CD4-positive, alpha-beta T cell treated with Interleukin-1 beta for 1 hour (primary cell): ENCODE measurements at regions not wholly inside any gene's neighbourhood (a gene's known extent, or its start where the extent isn't known, plus 50 kb on each side); places are given as distances from the start of the nearest gene placed in this dataset.

Experiments
- DNase-seq, 2 donors: peaks; one replicate each; pipeline ENCODE4 v3.0.0-alpha.2; 2020 to 2022

GRCh38 chr2:138997856-138998517 is 217.8 kb upstream of the NXPH2 start:
- DNase-seq = no peak

GRCh38 chr2:138997346-138997745 is 217.2 kb upstream of the NXPH2 start:
- no peak for DNase-seq

- no peak for DNase-seq
These were observed 214.3 kb upstream of the NXPH2 start for GRCh38 chr2:138994502-138994901.

GRCh38 chr2:138985881-138986280 is 205.7 kb upstream of the NXPH2 start:
- no peak for DNase-seq

GRCh38 chr2:138979131-138979785 is 199.1 kb upstream of the NXPH2 start:
- no peak for DNase-seq

- no peak for DNase-seq
These were observed 194.5 kb upstream of the NXPH2 start for GRCh38 chr2:138974651-138975050.

- no peak for DNase-seq
These were observed 184.2 kb upstream of the NXPH2 start for GRCh38 chr2:138964418-138964817.

GRCh38 chr2:138962686-138963085 is 182.5 kb upstream of the NXPH2 start:
- no peak for DNase-seq

- no peak for DNase-seq
These were observed 180.0 kb upstream of the NXPH2 start for GRCh38 chr2:138960191-138960590.

GRCh38 chr2:138959031-138959430 is 178.8 kb upstream of the NXPH2 start:
- no peak for DNase-seq

- no peak for DNase-seq
These were observed 175.9 kb upstream of the NXPH2 start for GRCh38 chr2:138956116-138956515.

- no peak for DNase-seq
These were observed 170.3 kb upstream of the NXPH2 start for GRCh38 chr2:138950486-138950885.

- DNase-seq = no peak
These were observed 169.3 kb upstream of the NXPH2 start for GRCh38 chr2:138949517-138949916.

GRCh38 chr2:138948070-138948539 is 167.9 kb upstream of the NXPH2 start:
- no peak for DNase-seq

GRCh38 chr2:138943470-138943869 is 163.3 kb upstream of the NXPH2 start:
- DNase-seq = no peak

GRCh38 chr2:138942466-138942865 is 162.3 kb upstream of the NXPH2 start:
- DNase-seq = no peak

- DNase-seq = no peak
These were observed 151.4 kb upstream of the NXPH2 start for GRCh38 chr2:138931284-138932256.

GRCh38 chr2:138930571-138930970 is 150.4 kb upstream of the NXPH2 start:
- DNase-seq = no peak

- DNase-seq = no peak
These were observed 148.3 kb upstream of the NXPH2 start for GRCh38 chr2:138928374-138929021.

GRCh38 chr2:138922973-138923563 is 142.9 kb upstream of the NXPH2 start:
- no peak for DNase-seq

GRCh38 chr2:138919120-138919747 is 139.0 kb upstream of the NXPH2 start:
- no peak for DNase-seq

- DNase-seq = no peak
These were observed 130.2 kb upstream of the NXPH2 start for GRCh38 chr2:138910427-138910826.
